ENCODE measurements at regions not wholly inside any gene's neighbourhood (a gene's known extent, or its start where the extent isn't known, plus 50 kb on each side); places are given as distances from the start of the nearest gene placed in this dataset.

DNA sequence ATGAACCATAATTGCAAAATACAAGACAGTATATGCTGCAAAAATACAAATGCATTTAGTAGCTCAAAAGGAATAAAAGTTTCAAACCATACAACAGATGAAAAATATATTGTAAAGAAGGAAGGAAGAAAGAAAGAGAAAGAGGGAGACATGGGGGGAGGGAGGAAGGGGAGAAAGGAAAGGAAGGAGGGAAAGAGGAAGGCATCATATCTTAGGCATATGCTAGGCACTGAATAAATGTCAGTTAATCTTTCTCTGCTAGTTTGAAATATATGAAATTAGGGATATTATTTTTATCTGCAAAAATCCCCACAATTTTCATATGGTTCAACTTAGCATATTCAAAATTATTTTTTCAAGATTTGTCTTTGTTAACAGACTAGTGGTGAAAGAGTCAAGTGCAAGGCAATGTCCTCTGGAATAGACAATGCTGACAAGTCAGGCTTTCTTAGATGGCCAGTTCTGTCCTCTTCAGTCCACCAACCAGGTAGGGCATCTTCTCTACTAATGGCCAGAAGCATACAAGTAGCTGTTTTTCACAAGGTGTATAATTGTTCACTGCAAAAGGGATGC, 506.4 kb downstream of the PRKD1 start:
- TF ChIP-seq GABPA (IDR thresholded peaks at IDR 0.05; ENCODE audit: low read depth): no peak
- TF ChIP-seq SPI1 (IDR thresholded peaks at IDR 0.05; ENCODE audit: borderline replicate concordance, low read depth): no peak
- TF ChIP-seq, protein P1, sequence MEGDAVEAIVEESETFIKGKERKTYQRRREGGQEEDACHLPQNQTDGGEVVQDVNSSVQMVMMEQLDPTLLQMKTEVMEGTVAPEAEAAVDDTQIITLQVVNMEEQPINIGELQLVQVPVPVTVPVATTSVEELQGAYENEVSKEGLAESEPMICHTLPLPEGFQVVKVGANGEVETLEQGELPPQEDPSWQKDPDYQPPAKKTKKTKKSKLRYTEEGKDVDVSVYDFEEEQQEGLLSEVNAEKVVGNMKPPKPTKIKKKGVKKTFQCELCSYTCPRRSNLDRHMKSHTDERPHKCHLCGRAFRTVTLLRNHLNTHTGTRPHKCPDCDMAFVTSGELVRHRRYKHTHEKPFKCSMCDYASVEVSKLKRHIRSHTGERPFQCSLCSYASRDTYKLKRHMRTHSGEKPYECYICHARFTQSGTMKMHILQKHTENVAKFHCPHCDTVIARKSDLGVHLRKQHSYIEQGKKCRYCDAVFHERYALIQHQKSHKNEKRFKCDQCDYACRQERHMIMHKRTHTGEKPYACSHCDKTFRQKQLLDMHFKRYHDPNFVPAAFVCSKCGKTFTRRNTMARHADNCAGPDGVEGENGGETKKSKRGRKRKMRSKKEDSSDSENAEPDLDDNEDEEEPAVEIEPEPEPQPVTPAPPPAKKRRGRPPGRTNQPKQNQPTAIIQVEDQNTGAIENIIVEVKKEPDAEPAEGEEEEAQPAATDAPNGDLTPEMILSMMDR (IDR thresholded peaks at IDR 0.05; ENCODE audit: insufficient read depth, low read length): no peak
- TF ChIP-seq POLR2AphosphoS5 (IDR thresholded peaks at IDR 0.05; ENCODE audit: low read depth): no peak
- TF ChIP-seq, protein P2, sequence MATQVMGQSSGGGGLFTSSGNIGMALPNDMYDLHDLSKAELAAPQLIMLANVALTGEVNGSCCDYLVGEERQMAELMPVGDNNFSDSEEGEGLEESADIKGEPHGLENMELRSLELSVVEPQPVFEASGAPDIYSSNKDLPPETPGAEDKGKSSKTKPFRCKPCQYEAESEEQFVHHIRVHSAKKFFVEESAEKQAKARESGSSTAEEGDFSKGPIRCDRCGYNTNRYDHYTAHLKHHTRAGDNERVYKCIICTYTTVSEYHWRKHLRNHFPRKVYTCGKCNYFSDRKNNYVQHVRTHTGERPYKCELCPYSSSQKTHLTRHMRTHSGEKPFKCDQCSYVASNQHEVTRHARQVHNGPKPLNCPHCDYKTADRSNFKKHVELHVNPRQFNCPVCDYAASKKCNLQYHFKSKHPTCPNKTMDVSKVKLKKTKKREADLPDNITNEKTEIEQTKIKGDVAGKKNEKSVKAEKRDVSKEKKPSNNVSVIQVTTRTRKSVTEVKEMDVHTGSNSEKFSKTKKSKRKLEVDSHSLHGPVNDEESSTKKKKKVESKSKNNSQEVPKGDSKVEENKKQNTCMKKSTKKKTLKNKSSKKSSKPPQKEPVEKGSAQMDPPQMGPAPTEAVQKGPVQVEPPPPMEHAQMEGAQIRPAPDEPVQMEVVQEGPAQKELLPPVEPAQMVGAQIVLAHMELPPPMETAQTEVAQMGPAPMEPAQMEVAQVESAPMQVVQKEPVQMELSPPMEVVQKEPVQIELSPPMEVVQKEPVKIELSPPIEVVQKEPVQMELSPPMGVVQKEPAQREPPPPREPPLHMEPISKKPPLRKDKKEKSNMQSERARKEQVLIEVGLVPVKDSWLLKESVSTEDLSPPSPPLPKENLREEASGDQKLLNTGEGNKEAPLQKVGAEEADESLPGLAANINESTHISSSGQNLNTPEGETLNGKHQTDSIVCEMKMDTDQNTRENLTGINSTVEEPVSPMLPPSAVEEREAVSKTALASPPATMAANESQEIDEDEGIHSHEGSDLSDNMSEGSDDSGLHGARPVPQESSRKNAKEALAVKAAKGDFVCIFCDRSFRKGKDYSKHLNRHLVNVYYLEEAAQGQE (IDR thresholded peaks at IDR 0.05; ENCODE audit: insufficient replicate concordance, low read depth): no peak
- H3K27me3 ChIP-seq (ENCODE audit: insufficient read depth, poor library complexity, severe bottlenecking): no peaks in the 10 kb centered on the region
- DNase-seq (ENCODE audit: low read depth in 1 of 2, low spot score in 1 of 2): no peak
- no peak overlapping the region for H3K4me3 ChIP-seq (replicated peaks; ENCODE audit: insufficient read depth, low read length)
- no peak overlapping the region for H3K27ac ChIP-seq (replicated peaks)

DNA sequence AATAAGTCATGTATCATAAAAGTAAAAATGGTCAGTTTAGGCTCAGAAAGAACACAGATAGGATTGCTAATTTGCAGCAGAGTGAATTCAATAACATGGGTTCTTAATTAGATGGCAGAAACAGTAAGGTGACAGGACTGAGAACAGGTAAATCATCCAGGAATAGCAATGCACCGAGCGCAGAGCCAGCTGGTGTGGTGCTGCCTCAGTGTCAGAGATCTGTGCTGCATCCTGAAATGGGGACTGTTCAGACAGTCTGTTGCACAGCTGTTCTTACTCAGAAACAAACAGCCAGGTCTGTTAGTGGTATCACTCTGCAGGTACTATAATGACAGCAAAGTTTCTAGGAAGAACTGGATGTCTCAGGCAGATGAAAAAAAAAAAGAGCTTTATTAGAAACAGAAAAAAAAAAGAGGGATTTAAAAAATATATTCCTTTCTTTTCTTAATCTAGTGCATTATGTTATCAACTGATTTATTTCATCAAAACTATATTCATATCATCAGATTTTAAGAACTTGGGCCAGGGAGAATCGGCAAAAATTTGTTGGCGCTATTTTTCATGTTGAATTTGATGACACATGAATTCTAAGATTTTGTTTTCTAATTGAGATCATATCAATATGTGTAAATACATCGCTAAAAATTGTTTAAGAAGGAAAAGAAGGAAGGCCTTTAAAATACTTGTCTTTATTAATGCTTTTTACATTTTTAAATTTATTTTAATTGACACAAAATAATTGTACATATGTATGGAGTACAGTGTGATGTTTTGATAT, 501.8 kb downstream of the PRKD1 start:
- H3K27ac ChIP-seq (replicated peaks): no peak overlapping the region
- H3K27me3 ChIP-seq (ENCODE audit: insufficient read depth, poor library complexity, severe bottlenecking): no peaks in the 10 kb centered on the region
- no peak overlapping the region for H3K4me3 ChIP-seq (replicated peaks; ENCODE audit: insufficient read depth, low read length)
- no peak for TF ChIP-seq POLR2AphosphoS5 (IDR thresholded peaks at IDR 0.05; ENCODE audit: low read depth)
- TF ChIP-seq GABPA (IDR thresholded peaks at IDR 0.05; ENCODE audit: low read depth): no peak
- TF ChIP-seq, protein P1 (IDR thresholded peaks at IDR 0.05; ENCODE audit: insufficient read depth, low read length): no peak
- no peak for TF ChIP-seq SPI1 (IDR thresholded peaks at IDR 0.05; ENCODE audit: borderline replicate concordance, low read depth)
- TF ChIP-seq, protein P2 (IDR thresholded peaks at IDR 0.05; ENCODE audit: insufficient replicate concordance, low read depth): no peak
- DNase-seq (ENCODE audit: low read depth in 1 of 2, low spot score in 1 of 2): no peak

DNA sequence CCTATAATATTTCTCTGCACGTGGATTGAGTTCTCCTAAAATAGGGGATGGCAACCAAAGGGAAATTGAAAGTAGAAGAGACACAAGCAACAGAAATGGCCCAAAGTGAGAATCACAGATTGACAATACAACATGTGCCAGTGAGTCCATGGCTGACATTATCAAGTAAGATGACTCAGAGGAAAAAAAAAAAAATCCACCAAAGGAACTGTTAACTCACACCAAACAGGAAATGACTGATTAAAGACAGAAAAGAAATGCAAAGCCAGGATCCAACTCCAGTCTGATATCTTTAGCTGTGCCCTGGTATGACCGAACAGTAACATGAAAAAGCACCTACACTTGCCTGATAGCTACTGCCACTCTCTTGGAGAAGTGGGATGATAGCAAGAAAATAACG, 485.0 kb downstream of the PRKD1 start:
- DNase-seq (ENCODE audit: low read depth in 1 of 2, low spot score in 1 of 2): no peak
- no peaks in the 10 kb centered on the region for H3K27me3 ChIP-seq (ENCODE audit: insufficient read depth, poor library complexity, severe bottlenecking)
- no peak overlapping the region for H3K4me3 ChIP-seq (replicated peaks; ENCODE audit: insufficient read depth, low read length)
- H3K27ac ChIP-seq (replicated peaks): no peak overlapping the region
- TF ChIP-seq, protein P2 (IDR thresholded peaks at IDR 0.05; ENCODE audit: insufficient replicate concordance, low read depth): no peak
- TF ChIP-seq, protein P1 (IDR thresholded peaks at IDR 0.05; ENCODE audit: insufficient read depth, low read length): no peak
- TF ChIP-seq SPI1 (IDR thresholded peaks at IDR 0.05; ENCODE audit: borderline replicate concordance, low read depth) (no peak), GABPA (IDR thresholded peaks at IDR 0.05; ENCODE audit: low read depth) (no peak), POLR2AphosphoS5 (IDR thresholded peaks at IDR 0.05; ENCODE audit: low read depth) (no peak)
